Pancreas (tissue), 10 donors: ENCODE measurements at regions not wholly inside any gene's neighbourhood (a gene's known extent, or its start where the extent isn't known, plus 50 kb on each side); places are given as distances from the start of the nearest gene placed in this dataset.
A peak's percentile ranks its signal among the peaks of the same experiment; 100 is the strongest.

Source experiments
- ATAC-seq, 4 donors: fragments of 200-7000 bp; cut with Tn5 transposase; one replicate each; pipeline versions ENCODE4 v1.8.0 to v1.9.1; 2020; ENCODE audit warnings: mild to moderate bottlenecking in 4 of 4, moderate library complexity in 4 of 4
- DNase-seq, 6 donors: peaks; one replicate each; pipeline ENCODE4 v3.0.0-alpha.2; 2020
- FAIRE-seq: peaks from 2 replicates; lab custom pipeline; 2012; peaks lifted over from hg19 to GRCh38; lab: Jason Lieb, UNC
- H3K27ac ChIP-seq, 4 donors: fragments of 200-600 bp; sonication (generic); 1 replicate in 3 of 4; 2 replicates in 1 of 4; pipeline versions ENCODE4 v1.5.0 to v1.8.0; 2020
- H3K27me3 ChIP-seq, 4 donors: fragments of 200-600 bp; one replicate each; pipeline ENCODE4 v1.8.0; 2021
- H3K36me3 ChIP-seq, 3 donors: fragments of 200-600 bp; sonication (generic) in 1 of 3; one replicate each; pipeline versions ENCODE4 v1.5.0 to v1.8.0; 2020 to 2021
- H3K4me1 ChIP-seq, 3 donors: fragments of 200-600 bp; one replicate each; pipeline ENCODE4 v1.8.0; 2021
- H3K4me3 ChIP-seq, 4 donors: fragments of 200-600 bp; sonication (generic) in 2 of 4; one replicate each; pipeline versions ENCODE4 v1.5.0 to v1.8.0; 2020 to 2021
- H3K9me3 ChIP-seq, 4 donors: fragments of 200-600 bp; one replicate each; pipeline ENCODE4 v1.8.0; 2021
- WGBS, 2 donors: extraction: QIAGEN DNeasy Blood & Tissue Kit; methylation state at CpG; one replicate each; pipeline ENCODE4 v1.1.7; 2013; 5-methylcytosine and 5-hydroxymethylcytosine counted together
- intact Hi-C, 3 donors: fragments of 100-400 bp; cut with DNase I; formaldehyde crosslinking; loops; one replicate each; pipeline versions ENCODE4 v1.11.1 to v1.14.2; 2022
- TF ChIP-seq, protein P1 (sequence below), 4 donors: fragments of 200-600 bp; sonication (generic) in 3 of 4; IDR thresholded peaks; one replicate each; pipeline versions ENCODE4 v1.5.0 to v1.8.0; 2021; ENCODE audit warnings: antibody characterized with exemption in 4 of 4
- donor health status: healthy with polysubstance abuse.
- donor health status: DM: no; HTN: no; CAD: no; lungs with moderate emphysema.
- donor health status: DM: no; HTN: no; CAD: no.
- donor health status: control.
- donor health status: control.
- donor health status: Bipolar disorder and iron deficiency.
- donor health status: DM: yes; HTN: yes; CAD: no.
- donor health status: DM: no; HTN: no; CAD: no.
- donor health status: DM: no; HTN: no; CAD: no.
- donor health status: DM: yes; HTN: yes; CAD: no.

- Histone ChIP-seq H3K36me3 (no peaks in the 10 kb centered on the region), H3K4me1 (no peaks in the 10 kb centered on the region), H3K27me3 (no peaks in the 10 kb centered on the region), H3K4me3 (no peak overlapping the region), H3K9me3 (no peaks in the 10 kb centered on the region), H3K27ac (no peak overlapping the region)
- DNase-seq (no peak), FAIRE-seq (no peak), ATAC-seq (no peak)
- intact Hi-C loops: no loop called here
- WGBS, 2 donors: 78 to 84% methylated on average over 4 of the region's 4 CpGs
- TF ChIP-seq, protein P1, sequence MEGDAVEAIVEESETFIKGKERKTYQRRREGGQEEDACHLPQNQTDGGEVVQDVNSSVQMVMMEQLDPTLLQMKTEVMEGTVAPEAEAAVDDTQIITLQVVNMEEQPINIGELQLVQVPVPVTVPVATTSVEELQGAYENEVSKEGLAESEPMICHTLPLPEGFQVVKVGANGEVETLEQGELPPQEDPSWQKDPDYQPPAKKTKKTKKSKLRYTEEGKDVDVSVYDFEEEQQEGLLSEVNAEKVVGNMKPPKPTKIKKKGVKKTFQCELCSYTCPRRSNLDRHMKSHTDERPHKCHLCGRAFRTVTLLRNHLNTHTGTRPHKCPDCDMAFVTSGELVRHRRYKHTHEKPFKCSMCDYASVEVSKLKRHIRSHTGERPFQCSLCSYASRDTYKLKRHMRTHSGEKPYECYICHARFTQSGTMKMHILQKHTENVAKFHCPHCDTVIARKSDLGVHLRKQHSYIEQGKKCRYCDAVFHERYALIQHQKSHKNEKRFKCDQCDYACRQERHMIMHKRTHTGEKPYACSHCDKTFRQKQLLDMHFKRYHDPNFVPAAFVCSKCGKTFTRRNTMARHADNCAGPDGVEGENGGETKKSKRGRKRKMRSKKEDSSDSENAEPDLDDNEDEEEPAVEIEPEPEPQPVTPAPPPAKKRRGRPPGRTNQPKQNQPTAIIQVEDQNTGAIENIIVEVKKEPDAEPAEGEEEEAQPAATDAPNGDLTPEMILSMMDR (IDR thresholded peaks at IDR 0.05): no peak
These were observed 412.5 kb downstream of the GJA1 start for GRCh38 chr6:121847806-121848522.

GRCh38 chr6:121848523-121849255, 413.2 kb downstream of the GJA1 start:
- H3K27ac ChIP-seq: no peak overlapping the region

DNA sequence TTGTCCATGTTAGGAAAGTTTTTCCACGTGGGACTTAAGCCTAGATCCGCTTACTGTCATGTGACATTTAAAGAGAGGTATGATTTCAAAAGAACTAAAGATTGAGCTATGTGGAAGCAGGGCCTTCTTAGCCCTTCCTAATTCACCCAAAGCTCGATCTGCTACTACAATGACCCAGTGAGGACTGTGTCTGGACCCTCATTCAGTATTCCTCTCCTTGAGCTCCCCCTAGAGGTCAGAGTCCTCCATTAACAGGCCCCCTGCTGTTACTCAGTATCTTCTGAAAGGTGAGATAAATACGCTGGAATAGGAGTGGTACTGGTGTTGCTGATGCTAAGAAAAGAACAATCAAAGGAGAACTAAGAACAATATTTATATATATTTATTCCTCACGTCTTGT, 414.0 kb downstream of the GJA1 start:
- H3K36me3 ChIP-seq: no peaks in the 10 kb centered on the region
- no peak overlapping the region for H3K4me3 ChIP-seq
- TF ChIP-seq, protein P1 (IDR thresholded peaks at IDR 0.05): peak; percentile 19 to 58 (median 42)
- WGBS, 2 donors: 31 to 44% methylated on average over 5 of the region's 5 CpGs
- H3K4me1 ChIP-seq: no peaks in the 10 kb centered on the region
- intact Hi-C loops: no loop called here
- no peak for FAIRE-seq
- no peaks in the 10 kb centered on the region for H3K27me3 ChIP-seq
- H3K9me3 ChIP-seq: no peaks in the 10 kb centered on the region
- peak in 4 of 6 donors; percentile 16 to 35 (median 18) for DNase-seq
- peak in 3 of 4 donors; percentile 78 to 92 (median 90) for ATAC-seq
- H3K27ac ChIP-seq: no peak overlapping the region

More at GRCh38 chr6:121848523-121849255, 413.2 kb downstream of the GJA1 start:
- WGBS, 2 donors: 73 to 83% methylated on average over 6 of the region's 6 CpGs
- no peaks in the 10 kb centered on the region for H3K36me3 ChIP-seq
- H3K4me1 ChIP-seq: no peaks in the 10 kb centered on the region
- FAIRE-seq (no peak), ATAC-seq (no peak), DNase-seq (no peak)
- H3K4me3 ChIP-seq: no peak overlapping the region
- H3K9me3 ChIP-seq: no peaks in the 10 kb centered on the region
- intact Hi-C loops: no loop called here
- H3K27me3 ChIP-seq: no peaks in the 10 kb centered on the region
- TF ChIP-seq, protein P1 (IDR thresholded peaks at IDR 0.05): no peak

DNA sequence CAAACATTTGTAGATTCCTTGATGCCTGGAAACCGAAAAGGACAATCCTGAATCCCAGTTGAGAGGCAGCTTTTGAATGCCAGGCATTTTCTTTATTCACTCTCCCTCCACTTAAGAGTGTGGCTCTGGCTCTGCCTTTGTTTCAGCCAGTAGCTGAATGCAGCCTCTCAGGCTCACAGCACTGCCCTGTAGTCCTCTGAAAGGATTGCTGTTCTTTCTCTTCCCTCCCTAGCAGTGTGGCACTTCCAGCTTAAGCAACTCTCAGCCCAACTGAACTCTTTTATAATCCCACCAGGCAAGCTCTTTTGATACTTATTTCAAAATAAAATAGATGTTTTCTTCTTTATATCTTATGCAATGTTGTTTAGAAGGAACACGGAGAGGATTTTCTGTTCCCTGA, 415.6 kb downstream of the GJA1 start:
- Histone ChIP-seq H3K27me3 (no peaks in the 10 kb centered on the region), H3K36me3 (no peaks in the 10 kb centered on the region), H3K4me1 (no peaks in the 10 kb centered on the region), H3K9me3 (no peaks in the 10 kb centered on the region), H3K27ac (no peak overlapping the region), H3K4me3 (no peak overlapping the region)
- TF ChIP-seq, protein P1 (IDR thresholded peaks at IDR 0.05): no peak
- WGBS, 2 donors: 67 to 73% methylated on average over 2 of the region's 2 CpGs
- no peak for ATAC-seq
- intact Hi-C loops: no loop called here
- no peak for FAIRE-seq
- no peak for DNase-seq

GRCh38 chr6:121853686-121854085, 418.2 kb downstream of the GJA1 start:
- no peak for FAIRE-seq
- TF ChIP-seq, protein P1 (IDR thresholded peaks at IDR 0.05): no peak
- Histone ChIP-seq H3K27ac (no peak overlapping the region), H3K4me1 (no peaks in the 10 kb centered on the region), H3K27me3 (no peaks in the 10 kb centered on the region), H3K9me3 (no peaks in the 10 kb centered on the region), H3K36me3 (no peaks in the 10 kb centered on the region), H3K4me3 (no peak overlapping the region)
- intact Hi-C loops: no loop called here
- 66 to 74% methylated on average over 4 of the region's 4 CpGs for WGBS, 2 donors
- no peak for ATAC-seq
- no peak for DNase-seq
